Body of pancreas (tissue), 4 donors: ENCODE measurements at regions not wholly inside any gene's neighbourhood (a gene's known extent, or its start where the extent isn't known, plus 50 kb on each side); places are given as distances from the start of the nearest gene placed in this dataset.

Experiments
- CTCF ChIP-seq, 7 experiments: fragments of 450-650 bp in 4 of 7; fragments of 200-600 bp in 3 of 7; sonication (generic) in 3 of 7; IDR thresholded peaks; one replicate each; pipeline ENCODE4 v1.5.1; 2016 to 2019; ENCODE audit warnings: antibody characterized with exemption in 7 of 7
- POLR2A ChIP-seq, 3 donors: fragments of 450-650 bp; IDR thresholded peaks; one replicate each; pipeline ENCODE4 v1.6.1; 2016; ENCODE audit warnings: antibody characterized with exemption in 3 of 3, mild to moderate bottlenecking in 2 of 3

- TF ChIP-seq POLR2A (IDR thresholded peaks at IDR 0.05) = no peak
- TF ChIP-seq CTCF (IDR thresholded peaks at IDR 0.05) = no peak
Observed at GRCh38 chr17:34769049-34769448, 189.7 kb downstream of the TMEM132E start.
